ENCODE measurements at regions not wholly inside any gene's neighbourhood (a gene's known extent, or its start where the extent isn't known, plus 50 kb on each side); places are given as distances from the start of the nearest gene placed in this dataset.

DNA sequence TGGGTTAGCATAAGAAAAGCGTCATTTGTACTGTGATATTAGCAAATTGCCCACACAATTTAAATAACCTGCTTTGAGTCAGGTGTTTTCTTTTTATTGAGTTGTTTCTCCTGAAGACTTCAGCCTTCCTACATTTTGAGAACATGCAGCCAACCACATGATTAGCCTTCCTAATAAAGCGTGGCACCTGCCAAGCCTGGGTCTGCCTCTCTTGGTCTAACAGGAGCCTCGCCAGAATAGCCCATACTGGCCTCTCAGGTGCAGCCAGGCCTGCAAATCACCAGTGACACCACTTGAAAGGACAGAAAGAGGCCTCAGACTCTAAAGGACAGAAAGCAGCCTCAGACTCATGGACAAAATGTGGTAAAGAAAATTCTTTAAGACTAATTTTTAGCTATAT, 653.8 kb downstream of the BCL11A start:
- H3K4me3 ChIP-seq (ENCODE audit: low read depth, low read length), result no peak overlapping the region
- no peaks in the 10 kb centered on the region for H3K36me3 ChIP-seq
- H3K4me1 ChIP-seq, result no peaks in the 10 kb centered on the region
- no peaks in the 10 kb centered on the region for H3K9me3 ChIP-seq
- DNase-seq, result no peak
- H3K27me3 ChIP-seq, result no peaks in the 10 kb centered on the region
- TF ChIP-seq CTCF (IDR thresholded peaks at IDR 0.05; ENCODE audit: low read depth, low read length), result no peak

DNA sequence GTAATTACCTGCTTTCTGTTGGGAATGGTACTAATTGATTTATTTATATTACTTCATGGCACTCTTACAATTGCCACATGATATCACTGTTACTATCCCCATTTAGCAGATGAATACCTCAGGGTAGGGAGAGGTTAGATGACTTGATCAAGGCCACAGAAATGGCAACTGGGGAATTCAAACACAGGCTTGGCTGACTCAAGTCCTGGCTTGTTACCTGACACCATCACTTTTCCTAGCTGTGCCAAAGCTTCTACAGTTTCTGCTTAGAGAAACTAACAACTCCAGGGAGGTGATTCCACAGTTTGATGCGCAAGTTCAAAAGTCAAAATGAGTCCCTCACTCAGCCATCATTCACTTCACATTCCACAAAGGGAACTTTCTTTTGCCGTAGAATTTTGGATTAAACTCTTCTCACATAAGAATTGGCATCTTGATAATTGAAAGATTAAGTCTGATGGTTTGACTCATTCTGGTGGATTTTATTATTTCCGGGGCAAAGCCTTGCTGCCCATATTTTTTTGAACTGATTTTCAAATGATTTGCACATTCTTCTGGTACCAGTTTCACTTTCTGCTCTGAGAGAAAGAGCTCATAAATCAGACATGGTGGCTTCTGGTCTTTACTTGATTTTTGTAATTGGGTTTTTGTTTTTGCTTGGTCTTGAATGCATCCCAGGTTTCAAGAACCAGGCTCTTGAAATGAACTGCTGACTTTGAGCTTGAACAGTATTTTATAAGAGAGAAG, 656.8 kb downstream of the BCL11A start:
- Histone ChIP-seq H3K4me1 (no peaks in the 10 kb centered on the region), H3K9me3 (no peaks in the 10 kb centered on the region), H3K4me3 (ENCODE audit: low read depth, low read length) (no peak overlapping the region), H3K36me3 (no peaks in the 10 kb centered on the region), H3K27me3 (no peaks in the 10 kb centered on the region)
- no peak for TF ChIP-seq CTCF (IDR thresholded peaks at IDR 0.05; ENCODE audit: low read depth, low read length)
- no peak for DNase-seq

GRCh38 chr2:59893612-59894011, 659.8 kb downstream of the BCL11A start:
- no peaks in the 10 kb centered on the region for H3K36me3 ChIP-seq
- TF ChIP-seq CTCF (IDR thresholded peaks at IDR 0.05; ENCODE audit: low read depth, low read length), result no peak
- no peak for DNase-seq
- H3K27me3 ChIP-seq, result no peaks in the 10 kb centered on the region
- no peaks in the 10 kb centered on the region for H3K4me1 ChIP-seq
- H3K9me3 ChIP-seq, result no peaks in the 10 kb centered on the region
- H3K4me3 ChIP-seq (ENCODE audit: low read depth, low read length), result no peak overlapping the region

DNA sequence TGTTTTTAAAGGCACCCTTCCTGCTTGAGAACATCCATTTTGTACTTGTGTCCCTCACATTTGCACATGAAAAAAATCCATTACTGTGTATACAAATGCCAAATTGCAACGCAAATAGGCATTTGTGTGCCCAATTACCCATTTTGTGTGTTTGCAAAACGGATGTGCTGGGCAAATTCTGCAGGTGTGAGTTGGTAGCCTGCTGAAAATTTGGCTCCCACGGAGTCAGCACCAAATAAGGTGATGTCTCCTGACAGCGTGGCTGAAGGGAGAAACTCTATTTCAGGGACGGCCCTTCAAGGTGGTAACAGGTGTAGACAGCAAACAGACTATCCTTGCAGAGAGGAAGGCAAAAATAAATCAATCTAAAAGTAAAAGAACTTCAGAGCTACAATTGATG, 661.1 kb downstream of the BCL11A start:
- no peaks in the 10 kb centered on the region for H3K9me3 ChIP-seq
- TF ChIP-seq CTCF (IDR thresholded peaks at IDR 0.05; ENCODE audit: low read depth, low read length), result no peak
- DNase-seq, result no peak
- no peaks in the 10 kb centered on the region for H3K4me1 ChIP-seq
- no peaks in the 10 kb centered on the region for H3K36me3 ChIP-seq
- no peak overlapping the region for H3K4me3 ChIP-seq (ENCODE audit: low read depth, low read length)
- H3K27me3 ChIP-seq, result no peaks in the 10 kb centered on the region

GRCh38 chr2:59889305-59889704, 664.1 kb downstream of the BCL11A start:
- TF ChIP-seq CTCF (IDR thresholded peaks at IDR 0.05; ENCODE audit: low read depth, low read length), result no peak
- DNase-seq, result no peak
- H3K9me3 ChIP-seq, result no peaks in the 10 kb centered on the region
- no peaks in the 10 kb centered on the region for H3K36me3 ChIP-seq
- no peaks in the 10 kb centered on the region for H3K4me1 ChIP-seq
- no peaks in the 10 kb centered on the region for H3K27me3 ChIP-seq
- H3K4me3 ChIP-seq (ENCODE audit: low read depth, low read length), result no peak overlapping the region

DNA sequence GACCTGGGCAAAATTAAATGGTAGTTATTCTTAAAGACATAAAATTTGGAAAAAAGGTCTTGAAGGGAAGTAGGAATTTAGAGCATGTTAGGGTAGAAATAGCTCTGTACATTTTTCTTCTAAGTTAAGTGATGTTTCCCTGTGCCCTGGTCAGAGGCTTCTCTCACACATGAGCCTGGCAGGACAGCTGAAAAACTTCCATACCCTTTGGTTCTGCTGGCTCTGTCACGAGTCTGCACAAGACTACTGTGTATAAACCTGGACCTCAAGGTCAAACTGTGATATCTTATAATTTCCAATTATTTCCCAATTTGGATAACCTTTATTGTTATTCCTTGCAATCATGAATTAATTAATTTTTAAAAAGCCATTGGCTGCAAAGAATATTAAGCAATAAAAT, 664.7 kb downstream of the BCL11A start:
- Histone ChIP-seq H3K9me3 (no peaks in the 10 kb centered on the region), H3K36me3 (no peaks in the 10 kb centered on the region), H3K4me1 (no peaks in the 10 kb centered on the region), H3K27me3 (no peaks in the 10 kb centered on the region), H3K4me3 (ENCODE audit: low read depth, low read length) (no peak overlapping the region)
- no peak for DNase-seq
- TF ChIP-seq CTCF (IDR thresholded peaks at IDR 0.05; ENCODE audit: low read depth, low read length), result no peak

All from BE2C (cell line).